IPS-NIHi7 (cell line): ENCODE measurements at regions not wholly inside any gene's neighbourhood (a gene's known extent, or its start where the extent isn't known, plus 50 kb on each side); places are given as distances from the start of the nearest gene placed in this dataset.
A peak's percentile ranks its signal among the peaks of the same experiment; 100 is the strongest.

Experiments
- DNase-seq: peaks from one replicate; pipeline ENCODE4 v3.0.0; 2012; ENCODE audit warnings: mixed read lengths; ENCODE audit errors: extremely low spot score

GRCh38 chr5:92930057-92930456 lies 651.0 kb downstream of the NR2F1-AS1 start:
- no peak for DNase-seq

GRCh38 chr5:92927291-92927778 lies 653.7 kb downstream of the NR2F1-AS1 start:
- DNase-seq = no peak

- DNase-seq = peak; percentile 24
Observed at GRCh38 chr5:92923885-92924284, 657.1 kb downstream of the NR2F1-AS1 start.

GRCh38 chr5:92922231-92922967 lies 658.6 kb downstream of the NR2F1-AS1 start:
- DNase-seq = peak; percentile 39

GRCh38 chr5:92917044-92917443 lies 664.0 kb downstream of the NR2F1-AS1 start:
- no peak for DNase-seq

GRCh38 chr5:92916036-92916435 lies 665.0 kb downstream of the NR2F1-AS1 start:
- no peak for DNase-seq

- DNase-seq = no peak
Observed at GRCh38 chr5:92912283-92912682, 668.7 kb downstream of the NR2F1-AS1 start.

GRCh38 chr5:92911851-92912250 lies 669.2 kb downstream of the NR2F1-AS1 start:
- DNase-seq = no peak

- no peak for DNase-seq
Observed at GRCh38 chr5:92911293-92911692, 669.7 kb downstream of the NR2F1-AS1 start.

GRCh38 chr5:92909602-92909962 lies 671.4 kb downstream of the NR2F1-AS1 start:
- peak; percentile 58 for DNase-seq

GRCh38 chr5:92908952-92909601 lies 671.9 kb downstream of the NR2F1-AS1 start:
- DNase-seq = no peak

- DNase-seq = no peak
Observed at GRCh38 chr5:92907938-92908606, 672.9 kb downstream of the NR2F1-AS1 start.

GRCh38 chr5:92906798-92907376 lies 674.1 kb downstream of the NR2F1-AS1 start:
- DNase-seq = no peak

- no peak for DNase-seq
Observed at GRCh38 chr5:92904021-92904420, 677.0 kb downstream of the NR2F1-AS1 start.

GRCh38 chr5:92899611-92900010 lies 681.4 kb downstream of the NR2F1-AS1 start:
- no peak for DNase-seq

GRCh38 chr5:92896722-92897121 lies 684.3 kb downstream of the NR2F1-AS1 start:
- DNase-seq = no peak

- no peak for DNase-seq
Observed at GRCh38 chr5:92890841-92891244, 690.2 kb downstream of the NR2F1-AS1 start.

GRCh38 chr5:92889140-92889539 lies 691.9 kb downstream of the NR2F1-AS1 start:
- DNase-seq = no peak

GRCh38 chr5:92887254-92887653 lies 693.8 kb downstream of the NR2F1-AS1 start:
- DNase-seq = no peak

- no peak for DNase-seq
Observed at GRCh38 chr5:92886751-92887150, 694.3 kb downstream of the NR2F1-AS1 start.

- DNase-seq = peak; percentile 79
Observed at GRCh38 chr5:92885950-92886349, 695.1 kb downstream of the NR2F1-AS1 start.

GRCh38 chr5:92884469-92884868 lies 696.5 kb downstream of the NR2F1-AS1 start:
- DNase-seq = no peak
